HG02973 (cell line): ENCODE measurements at regions not wholly inside any gene's neighbourhood (a gene's known extent, or its start where the extent isn't known, plus 50 kb on each side); places are given as distances from the start of the nearest gene placed in this dataset.
"Not testable (repeated sequence)": the region's sequence is repeated elsewhere in the genome, so short reads cannot be mapped to it uniquely, and the experiment has no call there.

ENCODE experiments used
- ATAC-seq: cut with Tn5 transposase; IDR thresholded peaks from one replicate; pipeline ENCODE4 v1.9.1; 2021; ENCODE audit warnings: moderate library complexity; ENCODE audit not compliant: unreplicated experiment

GRCh38 chr22:22818861-22819855 lies 68.5 kb upstream of the IGLL5 start:
- no peak for ATAC-seq

GRCh38 chr22:22820076-22820475 lies 67.5 kb upstream of the IGLL5 start:
- ATAC-seq, result no peak

GRCh38 chr22:22820626-22821025 lies 67.0 kb upstream of the IGLL5 start:
- ATAC-seq, result no peak

GRCh38 chr22:22821340-22821739 lies 66.3 kb upstream of the IGLL5 start:
- ATAC-seq, result no peak

GRCh38 chr22:22822106-22822505 lies 65.5 kb upstream of the IGLL5 start:
- no peak for ATAC-seq

GRCh38 chr22:22822553-22822952 lies 65.1 kb upstream of the IGLL5 start:
- not testable (repeated sequence) for ATAC-seq

- no peak for ATAC-seq
These were observed 64.3 kb upstream of the IGLL5 start for GRCh38 chr22:22823131-22823810.

GRCh38 chr22:22824340-22825212 lies 63.0 kb upstream of the IGLL5 start:
- no peak for ATAC-seq

GRCh38 chr22:22825213-22825593 lies 62.4 kb upstream of the IGLL5 start:
- ATAC-seq, result no peak

- ATAC-seq, result no peak
These were observed 60.3 kb upstream of the IGLL5 start for GRCh38 chr22:22827187-22827939.

GRCh38 chr22:22830193-22830592 lies 57.4 kb upstream of the IGLL5 start:
- ATAC-seq, result no peak

- no peak for ATAC-seq
These were observed 56.5 kb upstream of the IGLL5 start for GRCh38 chr22:22830957-22831688.

- ATAC-seq, result no peak
These were observed 54.6 kb upstream of the IGLL5 start for GRCh38 chr22:22833059-22833458.

- no peak for ATAC-seq
These were observed 54.1 kb upstream of the IGLL5 start for GRCh38 chr22:22833488-22833887.

- no peak for ATAC-seq
These were observed 53.4 kb upstream of the IGLL5 start for GRCh38 chr22:22834204-22834603.

- no peak for ATAC-seq
These were observed 52.8 kb upstream of the IGLL5 start for GRCh38 chr22:22834783-22835182.

GRCh38 chr22:22835242-22835641 lies 52.4 kb upstream of the IGLL5 start:
- ATAC-seq, result no peak

GRCh38 chr22:22835771-22836291 lies 51.8 kb upstream of the IGLL5 start:
- ATAC-seq, result no peak

GRCh38 chr22:22836635-22837034 lies 51.0 kb upstream of the IGLL5 start:
- ATAC-seq, result no peak
